ENCODE measurements at regions not wholly inside any gene's neighbourhood (a gene's known extent, or its start where the extent isn't known, plus 50 kb on each side); places are given as distances from the start of the nearest gene placed in this dataset.

DNA sequence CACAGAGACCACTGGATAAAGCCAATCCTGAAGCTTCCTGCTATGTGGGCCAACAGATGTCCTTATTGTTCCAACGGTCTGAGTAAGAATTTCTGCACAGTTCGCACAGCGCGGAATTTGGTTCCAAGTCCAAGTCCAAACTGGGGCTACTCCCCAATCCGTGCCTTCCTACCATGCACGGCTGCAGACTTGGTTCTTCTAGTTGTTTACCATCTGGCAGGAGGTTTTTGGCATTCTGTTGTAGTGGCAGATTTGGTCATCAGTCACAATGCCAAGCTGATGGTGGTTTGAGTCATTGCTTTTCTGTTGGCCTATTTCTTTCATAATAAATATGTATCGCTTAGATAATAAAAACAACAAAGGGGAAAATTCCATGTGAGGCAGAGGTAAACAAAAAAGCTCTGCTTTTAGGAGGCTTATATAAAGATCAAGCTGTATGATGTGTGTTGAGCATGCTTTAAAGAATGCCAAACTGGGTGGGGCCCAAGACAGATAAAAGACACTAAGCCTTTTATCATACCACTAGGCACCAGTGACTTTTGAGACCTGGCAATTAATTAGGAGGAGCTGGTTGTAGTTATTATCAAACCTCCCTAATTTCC is 52.5 kb upstream of the SYN3 start:
- TF ChIP-seq POU2F2 (IDR thresholded peaks at IDR 0.05; ENCODE audit: low read depth, low read length): no peak
- no peak for TF ChIP-seq POLR2A (IDR thresholded peaks at IDR 0.05; ENCODE audit: low read depth, low read length)
- TF ChIP-seq POLR2AphosphoS5 (IDR thresholded peaks at IDR 0.05; ENCODE audit: low read depth, low read length): no peak
